HEK293 (cell line): ENCODE measurements at regions not wholly inside any gene's neighbourhood (a gene's known extent, or its start where the extent isn't known, plus 50 kb on each side); places are given as distances from the start of the nearest gene placed in this dataset.

Source experiments
- CTCF ChIA-PET: fragments of 350-600 bp; formaldehyde crosslinking; extraction: SDS; loops from one replicate; lab custom pipeline; 2021; ENCODE audit warnings: antibody characterized with exemption; lab: Yijun Ruan, JAX
- POLR2A ChIA-PET: fragments of 300-600 bp; formaldehyde crosslinking; extraction: SDS; loops from one replicate; lab custom pipeline; 2020; ENCODE audit warnings: antibody characterized with exemption, inconsistent platforms; lab: Yijun Ruan, JAX
- H3K27ac ChIP-seq: fragments of 200-500 bp; sonication (Bioruptor generic); 2 replicates; pipeline ENCODE4 v1.5.1; 2014; ENCODE audit warnings: low read depth, low read length, control low read depth, inconsistent platforms; ENCODE audit errors: extremely low read depth
- H3K36me3 ChIP-seq, 2 experiments: fragments of 200-500 bp in 1 of 2; sonication (Bioruptor generic) in 1 of 2; 1 replicate in 1 of 2; 2 replicates in 1 of 2; pipeline ENCODE4 v1.5.1; 2014 to 2017; ENCODE audit warnings: inconsistent platforms in 2 of 2, low read length in 2 of 2; ENCODE audit not compliant: control insufficient read depth in 2 of 2, insufficient read depth in 1 of 2
- H3K4me1 ChIP-seq: fragments of 200-500 bp; sonication (Bioruptor generic); 2 replicates; pipeline ENCODE4 v1.5.1; 2014; ENCODE audit warnings: mild to moderate bottlenecking, low read length, inconsistent platforms; ENCODE audit not compliant: control insufficient read depth, insufficient read depth
- H3K4me3 ChIP-seq: 2 replicates; pipeline ENCODE4 v1.5.1; 2011; ENCODE audit warnings: low read depth, mild to moderate bottlenecking, control low read depth, low read length, moderate library complexity
- H3K9me3 ChIP-seq: fragments of 200-500 bp; sonication (Bioruptor generic); 2 replicates; pipeline ENCODE4 v1.5.1; 2014; ENCODE audit warnings: low read depth, low read length, inconsistent platforms; ENCODE audit not compliant: control insufficient read depth, insufficient read depth
- BCL11B ChIP-seq: fragments of 450-650 bp; formaldehyde crosslinking; IDR thresholded peaks from 2 replicates; pipeline ENCODE4 v1.5.1; 2016; ENCODE audit warnings: low read depth, missing biosample characterization, missing genetic modification characterization
- EGR2 ChIP-seq: fragments of 450-650 bp; formaldehyde crosslinking; IDR thresholded peaks from 2 replicates; pipeline ENCODE4 v1.5.1; 2016; ENCODE audit warnings: low read depth, missing biosample characterization, missing genetic modification characterization
- GLI2 ChIP-seq: fragments of 450-650 bp; formaldehyde crosslinking; IDR thresholded peaks from 2 replicates; pipeline ENCODE4; 2017; ENCODE audit warnings: missing biosample characterization, missing genetic modification characterization, low read depth, borderline replicate concordance
- HOXD13 ChIP-seq: sonication (generic); formaldehyde crosslinking; IDR thresholded peaks from 2 replicates; pipeline ENCODE4 v1.8.0; 2022; ENCODE audit warnings: missing genetic modification reagents, borderline replicate concordance
- KLF17 ChIP-seq: fragments of 450-650 bp; formaldehyde crosslinking; IDR thresholded peaks from 2 replicates; pipeline ENCODE4 v1.5.1; 2016; ENCODE audit warnings: missing biosample characterization, missing genetic modification characterization
- MEIS1 ChIP-seq: sonication (generic); formaldehyde crosslinking; IDR thresholded peaks from 2 replicates; pipeline ENCODE4 v1.8.1; 2022; ENCODE audit warnings: missing genetic modification reagents, mild to moderate bottlenecking, borderline replicate concordance
- REPIN1 ChIP-seq: fragments of 450-650 bp; formaldehyde crosslinking; IDR thresholded peaks from 2 replicates; pipeline ENCODE4 v1.5.1; 2017; ENCODE audit warnings: missing biosample characterization, missing genetic modification characterization, low read depth
- REST ChIP-seq: fragments of 450-650 bp; formaldehyde crosslinking; IDR thresholded peaks from 2 replicates; pipeline ENCODE4 v1.5.1; 2016; ENCODE audit warnings: missing biosample characterization, missing genetic modification characterization
- ZBTB10 ChIP-seq: fragments of 450-650 bp; formaldehyde crosslinking; IDR thresholded peaks from 2 replicates; pipeline ENCODE4 v1.5.1; 2016; ENCODE audit warnings: missing biosample characterization, missing genetic modification characterization
- ZNF157 ChIP-seq: fragments of 450-650 bp; formaldehyde crosslinking; IDR thresholded peaks from 2 replicates; pipeline ENCODE4 v1.5.1; 2016; ENCODE audit warnings: missing biosample characterization, missing genetic modification characterization
- ZNF2 ChIP-seq: fragments of 450-650 bp; formaldehyde crosslinking; IDR thresholded peaks from 2 replicates; pipeline ENCODE4 v1.5.1; 2016; ENCODE audit warnings: missing biosample characterization, missing genetic modification characterization
- ZNF23 ChIP-seq: fragments of 450-650 bp; formaldehyde crosslinking; IDR thresholded peaks from 2 replicates; pipeline ENCODE4 v1.5.1; 2016; ENCODE audit warnings: missing biosample characterization, missing genetic modification characterization, borderline replicate concordance
- ZNF335 ChIP-seq: fragments of 450-650 bp; formaldehyde crosslinking; conservative IDR thresholded peaks from 2 replicates; pipeline ENCODE4 v1.5.1; 2016; ENCODE audit warnings: missing biosample characterization, missing genetic modification characterization
- ZNF433 ChIP-seq: fragments of 450-650 bp; formaldehyde crosslinking; IDR thresholded peaks from 2 replicates; pipeline ENCODE4 v1.5.1; 2016; ENCODE audit warnings: missing biosample characterization, missing genetic modification characterization, low read depth
- ZNF521 ChIP-seq: fragments of 450-650 bp; formaldehyde crosslinking; IDR thresholded peaks from 2 replicates; pipeline ENCODE4 v1.5.1; 2017; ENCODE audit warnings: missing biosample characterization, mild to moderate bottlenecking, missing genetic modification characterization
- ZNF677 ChIP-seq: fragments of 450-650 bp; IDR thresholded peaks from 2 replicates; pipeline ENCODE4 v1.5.0; 2018; ENCODE audit warnings: missing biosample characterization, mild to moderate bottlenecking, missing genetic modification characterization, moderate library complexity
- ZNF776 ChIP-seq: fragments of 450-650 bp; formaldehyde crosslinking; IDR thresholded peaks from 2 replicates; pipeline ENCODE4 v1.5.0; 2017; ENCODE audit warnings: missing biosample characterization, missing genetic modification characterization, borderline replicate concordance
- ZNF843 ChIP-seq: fragments of 450-650 bp; formaldehyde crosslinking; IDR thresholded peaks from 2 replicates; pipeline ENCODE4 v1.5.1; 2016; ENCODE audit warnings: missing biosample characterization, missing genetic modification characterization
- ZSCAN16 ChIP-seq: fragments of 450-650 bp; formaldehyde crosslinking; IDR thresholded peaks from 2 replicates; pipeline ENCODE4 v1.5.1; 2016; ENCODE audit warnings: missing biosample characterization, missing genetic modification characterization

GRCh38 chr7:45975367-45975766 is 54.3 kb upstream of the IGFBP3 start (continued):
- TF ChIP-seq GLI2 = no peak
- no peak for TF ChIP-seq ZNF2 (tag by site-specific recombination)
- no peak for TF ChIP-seq ZNF23
- TF ChIP-seq, all 188 proteins: peak for 0

GRCh38 chr7:45974540-45975360 is 53.7 kb upstream of the IGFBP3 start:
- Histone ChIP-seq H3K27ac (no peak overlapping the region), H3K36me3 (no peaks in the 10 kb centered on the region), H3K4me1 (no peaks in the 10 kb centered on the region), H3K9me3 (no peaks in the 10 kb centered on the region), H3K4me3 (no peak overlapping the region)
- POLR2A ChIA-PET = no interaction called here
- TF ChIP-seq ZNF433 (tag by site-specific recombination) (no peak), ZBTB10 (tag by site-specific recombination) (no peak), ZNF157 (tag by site-specific recombination) (no peak), ZNF521 (tag by site-specific recombination) (no peak), MEIS1 (CRISPR knock-in tag) (no peak), ZNF776 (tag by site-specific recombination) (no peak), REST (tag by site-specific recombination) (no peak), ZNF677 (no peak), BCL11B (tag by site-specific recombination) (no peak)
- CTCF ChIA-PET = no interaction called here

- TF ChIP-seq ZNF335 (no peak), ZNF776 (tag by site-specific recombination) (no peak), ZSCAN16 (tag by site-specific recombination) (no peak), KLF17 (tag by site-specific recombination) (no peak), REST (tag by site-specific recombination) (no peak), ZNF843 (no peak), REPIN1 (tag by site-specific recombination) (no peak), EGR2 (tag by site-specific recombination) (no peak), HOXD13 (CRISPR knock-in tag) (no peak)
- no peaks in the 10 kb centered on the region for H3K36me3 ChIP-seq
- no peak overlapping the region for H3K4me3 ChIP-seq
- CTCF ChIA-PET = no interaction called here
- no peak overlapping the region for H3K27ac ChIP-seq
- POLR2A ChIA-PET = no interaction called here
- H3K4me1 ChIP-seq = no peaks in the 10 kb centered on the region
- no peaks in the 10 kb centered on the region for H3K9me3 ChIP-seq
These were observed 52.9 kb upstream of the IGFBP3 start for GRCh38 chr7:45973725-45974532.
